Mononuclear cell (primary cell): ENCODE measurements at regions not wholly inside any gene's neighbourhood (a gene's known extent, or its start where the extent isn't known, plus 50 kb on each side); places are given as distances from the start of the nearest gene placed in this dataset.

ENCODE experiments used
- H3K27me3 ChIP-seq: 2 replicates; pipeline ENCODE4 v1.6.0; 2011; ENCODE audit warnings: low read length, control low read depth; ENCODE audit not compliant: insufficient read depth
- H3K4me1 ChIP-seq: 2 replicates; pipeline ENCODE4 v1.5.1; 2011; ENCODE audit warnings: mild to moderate bottlenecking, low read length, control low read depth; ENCODE audit not compliant: insufficient read depth
- H3K4me3 ChIP-seq: 2 replicates; pipeline ENCODE4 v1.5.1; 2011; ENCODE audit warnings: mild to moderate bottlenecking, low read length, moderate library complexity
- H3K9me3 ChIP-seq: 2 replicates; pipeline ENCODE4 v1.5.1; 2011; ENCODE audit warnings: low read depth, mild to moderate bottlenecking, control low read depth, low read length

GRCh38 chr5:141783005-141783946, 94.9 kb downstream of the PCDH1 start:
- Histone ChIP-seq H3K27me3 (no peaks in the 10 kb centered on the region), H3K9me3 (no peaks in the 10 kb centered on the region), H3K4me3 (no peak overlapping the region), H3K4me1 (no peaks in the 10 kb centered on the region)

GRCh38 chr5:141781910-141782309, 96.3 kb downstream of the PCDH1 start:
- no peaks in the 10 kb centered on the region for H3K27me3 ChIP-seq
- H3K4me1 ChIP-seq, result no peaks in the 10 kb centered on the region
- H3K9me3 ChIP-seq, result no peaks in the 10 kb centered on the region
- H3K4me3 ChIP-seq, result no peak overlapping the region

- Histone ChIP-seq H3K27me3 (no peaks in the 10 kb centered on the region), H3K9me3 (no peaks in the 10 kb centered on the region), H3K4me1 (no peaks in the 10 kb centered on the region), H3K4me3 (no peak overlapping the region)
Measured at GRCh38 chr5:141780952-141781781, 97.0 kb downstream of the PCDH1 start.

- Histone ChIP-seq H3K4me1 (no peaks in the 10 kb centered on the region), H3K27me3 (no peaks in the 10 kb centered on the region), H3K4me3 (no peak overlapping the region)
Measured at GRCh38 chr5:141780240-141780951, 97.8 kb downstream of the PCDH1 start.

GRCh38 chr5:141779503-141779973, 97.5 kb upstream of the ARAP3 start:
- H3K9me3 ChIP-seq, result no peaks in the 10 kb centered on the region
- no peaks in the 10 kb centered on the region for H3K27me3 ChIP-seq
- no peaks in the 10 kb centered on the region for H3K4me1 ChIP-seq
- H3K4me3 ChIP-seq, result no peak overlapping the region

More at GRCh38 chr5:141780240-141780951, 97.8 kb downstream of the PCDH1 start:
- H3K9me3 ChIP-seq, result no peaks in the 10 kb centered on the region

- Histone ChIP-seq H3K4me1 (no peaks in the 10 kb centered on the region), H3K4me3 (no peak overlapping the region), H3K27me3 (no peaks in the 10 kb centered on the region), H3K9me3 (no peaks in the 10 kb centered on the region)
Measured at GRCh38 chr5:141778683-141779082, 96.7 kb upstream of the ARAP3 start.

- Histone ChIP-seq H3K4me3 (no peak overlapping the region), H3K4me1 (no peaks in the 10 kb centered on the region), H3K27me3 (no peaks in the 10 kb centered on the region), H3K9me3 (no peaks in the 10 kb centered on the region)
Measured at GRCh38 chr5:141778206-141778605, 96.2 kb upstream of the ARAP3 start.

GRCh38 chr5:141777711-141778110, 95.7 kb upstream of the ARAP3 start:
- Histone ChIP-seq H3K9me3 (no peaks in the 10 kb centered on the region), H3K4me1 (no peaks in the 10 kb centered on the region), H3K4me3 (no peak overlapping the region), H3K27me3 (no peaks in the 10 kb centered on the region)

- Histone ChIP-seq H3K27me3 (no peaks in the 10 kb centered on the region), H3K9me3 (no peaks in the 10 kb centered on the region), H3K4me3 (no peak overlapping the region), H3K4me1 (no peaks in the 10 kb centered on the region)
Measured at GRCh38 chr5:141777130-141777529, 95.1 kb upstream of the ARAP3 start.

GRCh38 chr5:141773779-141774562, 91.9 kb upstream of the ARAP3 start:
- no peaks in the 10 kb centered on the region for H3K9me3 ChIP-seq
- no peaks in the 10 kb centered on the region for H3K4me1 ChIP-seq
- no peaks in the 10 kb centered on the region for H3K27me3 ChIP-seq
- no peak overlapping the region for H3K4me3 ChIP-seq

GRCh38 chr5:141772281-141772680, 90.3 kb upstream of the ARAP3 start:
- no peaks in the 10 kb centered on the region for H3K4me1 ChIP-seq
- no peak overlapping the region for H3K4me3 ChIP-seq
- H3K9me3 ChIP-seq, result no peaks in the 10 kb centered on the region
- no peaks in the 10 kb centered on the region for H3K27me3 ChIP-seq

- Histone ChIP-seq H3K4me3 (no peak overlapping the region), H3K4me1 (no peaks in the 10 kb centered on the region), H3K9me3 (no peaks in the 10 kb centered on the region), H3K27me3 (no peaks in the 10 kb centered on the region)
Measured at GRCh38 chr5:141771562-141771961, 89.5 kb upstream of the ARAP3 start.

- no peaks in the 10 kb centered on the region for H3K9me3 ChIP-seq
- no peak overlapping the region for H3K4me3 ChIP-seq
- H3K4me1 ChIP-seq, result no peaks in the 10 kb centered on the region
- H3K27me3 ChIP-seq, result no peaks in the 10 kb centered on the region
Measured at GRCh38 chr5:141771031-141771430, 89.0 kb upstream of the ARAP3 start.

GRCh38 chr5:141769671-141770070, 87.6 kb upstream of the ARAP3 start:
- no peaks in the 10 kb centered on the region for H3K9me3 ChIP-seq
- no peaks in the 10 kb centered on the region for H3K27me3 ChIP-seq
- H3K4me1 ChIP-seq, result no peaks in the 10 kb centered on the region
- H3K4me3 ChIP-seq, result no peak overlapping the region
